ENCODE measurements at regions not wholly inside any gene's neighbourhood (a gene's known extent, or its start where the extent isn't known, plus 50 kb on each side); places are given as distances from the start of the nearest gene placed in this dataset.

GRCh38 chr18:10258836-10259474 is 195.5 kb upstream of the APCDD1 start:
- Histone ChIP-seq H3K79me1 (ENCODE audit: low read length) (no peaks in the 10 kb centered on the region), H3K9ac (ENCODE audit: low read length) (no peak overlapping the region), H3K27me3 (ENCODE audit: insufficient read depth, low read length, poor library complexity) (no peaks in the 10 kb centered on the region), H3K18ac (ENCODE audit: low read length) (no peak overlapping the region), H2BK120ac (ENCODE audit: low read depth, low read length) (no peak overlapping the region), H3K23ac (ENCODE audit: low read length) (no peak overlapping the region), H4K8ac (ENCODE audit: low read depth, low read length) (no peak overlapping the region), H2BK15ac (replicated peaks; ENCODE audit: low read depth) (no peak overlapping the region), H3K27ac (ENCODE audit: low read depth, low read length) (no peak overlapping the region), H3K4ac (ENCODE audit: low read depth, low read length) (no peak overlapping the region), H3K79me2 (ENCODE audit: control insufficient read depth, insufficient read depth, low read length) (no peaks in the 10 kb centered on the region), H3K4me2 (ENCODE audit: low read length) (no peak overlapping the region), H3K56ac (ENCODE audit: low read length) (no peak overlapping the region), H2BK5ac (ENCODE audit: low read length) (no peak overlapping the region), H2AK5ac (ENCODE audit: low read length) (no peak overlapping the region), H4K5ac (ENCODE audit: low read length) (no peak overlapping the region), H3K36me3 (ENCODE audit: control insufficient read depth, insufficient read depth, low read length) (no peaks in the 10 kb centered on the region), H3K4me3 (ENCODE audit: low read length) (no peak overlapping the region), H3K4me1 (ENCODE audit: control insufficient read depth, low read depth, low read length) (no peaks in the 10 kb centered on the region)
- WGBS (ENCODE audit: extremely low coverage, insufficient coverage, low lambda C conversion rate) = no CpG with 5 or more reads among the region's 5 CpGs
- no peak for DNase-seq

GRCh38 chr18:10259901-10260300 is 194.5 kb upstream of the APCDD1 start:
- no peak overlapping the region for H3K56ac ChIP-seq (ENCODE audit: low read length)
- no peak overlapping the region for H4K5ac ChIP-seq (ENCODE audit: low read length)
- no peaks in the 10 kb centered on the region for H3K79me2 ChIP-seq (ENCODE audit: control insufficient read depth, insufficient read depth, low read length)
- no peak overlapping the region for H2BK15ac ChIP-seq (replicated peaks; ENCODE audit: low read depth)
- H2BK120ac ChIP-seq (ENCODE audit: low read depth, low read length) = no peak overlapping the region
- H3K4ac ChIP-seq (ENCODE audit: low read depth, low read length) = no peak overlapping the region
- no peak overlapping the region for H2AK5ac ChIP-seq (ENCODE audit: low read length)
- no peak overlapping the region for H3K23ac ChIP-seq (ENCODE audit: low read length)
- no CpG with 5 or more reads among the region's 3 CpGs for WGBS (ENCODE audit: extremely low coverage, insufficient coverage, low lambda C conversion rate)
- H3K4me1 ChIP-seq (ENCODE audit: control insufficient read depth, low read depth, low read length) = no peaks in the 10 kb centered on the region
- no peak overlapping the region for H3K4me2 ChIP-seq (ENCODE audit: low read length)
- no peaks in the 10 kb centered on the region for H3K79me1 ChIP-seq (ENCODE audit: low read length)
- H4K8ac ChIP-seq (ENCODE audit: low read depth, low read length) = no peak overlapping the region
- no peak for DNase-seq
- H3K4me3 ChIP-seq (ENCODE audit: low read length) = no peak overlapping the region
- no peak overlapping the region for H3K18ac ChIP-seq (ENCODE audit: low read length)
- H2BK5ac ChIP-seq (ENCODE audit: low read length) = no peak overlapping the region
- H3K36me3 ChIP-seq (ENCODE audit: control insufficient read depth, insufficient read depth, low read length) = no peaks in the 10 kb centered on the region
- H3K9ac ChIP-seq (ENCODE audit: low read length) = no peak overlapping the region
- no peaks in the 10 kb centered on the region for H3K27me3 ChIP-seq (ENCODE audit: insufficient read depth, low read length, poor library complexity)
- no peak overlapping the region for H3K27ac ChIP-seq (ENCODE audit: low read depth, low read length)

- Histone ChIP-seq H3K4me1 (ENCODE audit: control insufficient read depth, low read depth, low read length) (no peaks in the 10 kb centered on the region), H3K79me1 (ENCODE audit: low read length) (no peaks in the 10 kb centered on the region), H2BK120ac (ENCODE audit: low read depth, low read length) (no peak overlapping the region), H3K18ac (ENCODE audit: low read length) (no peak overlapping the region), H3K36me3 (ENCODE audit: control insufficient read depth, insufficient read depth, low read length) (no peaks in the 10 kb centered on the region), H2AK5ac (ENCODE audit: low read length) (no peak overlapping the region), H4K5ac (ENCODE audit: low read length) (no peak overlapping the region), H3K27me3 (ENCODE audit: insufficient read depth, low read length, poor library complexity) (no peaks in the 10 kb centered on the region), H3K27ac (ENCODE audit: low read depth, low read length) (no peak overlapping the region), H3K4me3 (ENCODE audit: low read length) (no peak overlapping the region), H3K23ac (ENCODE audit: low read length) (no peak overlapping the region), H3K4me2 (ENCODE audit: low read length) (no peak overlapping the region), H3K9ac (ENCODE audit: low read length) (no peak overlapping the region), H4K8ac (ENCODE audit: low read depth, low read length) (no peak overlapping the region), H3K56ac (ENCODE audit: low read length) (no peak overlapping the region), H2BK5ac (ENCODE audit: low read length) (no peak overlapping the region), H3K79me2 (ENCODE audit: control insufficient read depth, insufficient read depth, low read length) (no peaks in the 10 kb centered on the region), H3K4ac (ENCODE audit: low read depth, low read length) (no peak overlapping the region), H2BK15ac (replicated peaks; ENCODE audit: low read depth) (no peak overlapping the region)
- no peak for DNase-seq
- WGBS (ENCODE audit: extremely low coverage, insufficient coverage, low lambda C conversion rate) = no CpG with 5 or more reads among the region's 5 CpGs
Observed at GRCh38 chr18:10261344-10262276, 192.8 kb upstream of the APCDD1 start.

- no peaks in the 10 kb centered on the region for H3K27me3 ChIP-seq (ENCODE audit: insufficient read depth, low read length, poor library complexity)
- H2AK5ac ChIP-seq (ENCODE audit: low read length) = no peak overlapping the region
- H4K5ac ChIP-seq (ENCODE audit: low read length) = no peak overlapping the region
- no peak overlapping the region for H2BK120ac ChIP-seq (ENCODE audit: low read depth, low read length)
- no peak overlapping the region for H3K56ac ChIP-seq (ENCODE audit: low read length)
- no peak overlapping the region for H3K18ac ChIP-seq (ENCODE audit: low read length)
- H2BK15ac ChIP-seq (replicated peaks; ENCODE audit: low read depth) = no peak overlapping the region
- no peak for DNase-seq
- WGBS (ENCODE audit: extremely low coverage, insufficient coverage, low lambda C conversion rate) = no CpG with 5 or more reads among the region's 9 CpGs
- no peak overlapping the region for H3K27ac ChIP-seq (ENCODE audit: low read depth, low read length)
- no peaks in the 10 kb centered on the region for H3K79me2 ChIP-seq (ENCODE audit: control insufficient read depth, insufficient read depth, low read length)
- H3K4ac ChIP-seq (ENCODE audit: low read depth, low read length) = no peak overlapping the region
- H2BK5ac ChIP-seq (ENCODE audit: low read length) = no peak overlapping the region
- H4K8ac ChIP-seq (ENCODE audit: low read depth, low read length) = no peak overlapping the region
- H3K9ac ChIP-seq (ENCODE audit: low read length) = no peak overlapping the region
- no peaks in the 10 kb centered on the region for H3K4me1 ChIP-seq (ENCODE audit: control insufficient read depth, low read depth, low read length)
- no peaks in the 10 kb centered on the region for H3K36me3 ChIP-seq (ENCODE audit: control insufficient read depth, insufficient read depth, low read length)
- H3K79me1 ChIP-seq (ENCODE audit: low read length) = no peaks in the 10 kb centered on the region
- no peak overlapping the region for H3K4me2 ChIP-seq (ENCODE audit: low read length)
- no peak overlapping the region for H3K4me3 ChIP-seq (ENCODE audit: low read length)
- no peak overlapping the region for H3K23ac ChIP-seq (ENCODE audit: low read length)
Observed at GRCh38 chr18:10262566-10262965, 191.9 kb upstream of the APCDD1 start.

GRCh38 chr18:10264260-10264659 is 190.2 kb upstream of the APCDD1 start:
- no peaks in the 10 kb centered on the region for H3K36me3 ChIP-seq (ENCODE audit: control insufficient read depth, insufficient read depth, low read length)
- H4K5ac ChIP-seq (ENCODE audit: low read length) = no peak overlapping the region
- H2BK120ac ChIP-seq (ENCODE audit: low read depth, low read length) = no peak overlapping the region
- no CpG with 5 or more reads among the region's 7 CpGs for WGBS (ENCODE audit: extremely low coverage, insufficient coverage, low lambda C conversion rate)
- H3K56ac ChIP-seq (ENCODE audit: low read length) = no peak overlapping the region
- no peaks in the 10 kb centered on the region for H3K79me2 ChIP-seq (ENCODE audit: control insufficient read depth, insufficient read depth, low read length)
- no peak overlapping the region for H3K4ac ChIP-seq (ENCODE audit: low read depth, low read length)
- H4K8ac ChIP-seq (ENCODE audit: low read depth, low read length) = no peak overlapping the region
- H2BK5ac ChIP-seq (ENCODE audit: low read length) = no peak overlapping the region
- H3K18ac ChIP-seq (ENCODE audit: low read length) = no peak overlapping the region
- H3K4me2 ChIP-seq (ENCODE audit: low read length) = no peak overlapping the region
- H2BK15ac ChIP-seq (replicated peaks; ENCODE audit: low read depth) = no peak overlapping the region
- H3K4me3 ChIP-seq (ENCODE audit: low read length) = no peak overlapping the region
- no peak overlapping the region for H3K27ac ChIP-seq (ENCODE audit: low read depth, low read length)
- H3K27me3 ChIP-seq (ENCODE audit: insufficient read depth, low read length, poor library complexity) = no peaks in the 10 kb centered on the region
- no peak for DNase-seq
- H3K4me1 ChIP-seq (ENCODE audit: control insufficient read depth, low read depth, low read length) = no peaks in the 10 kb centered on the region
- H3K9ac ChIP-seq (ENCODE audit: low read length) = no peak overlapping the region
- no peak overlapping the region for H2AK5ac ChIP-seq (ENCODE audit: low read length)
- H3K79me1 ChIP-seq (ENCODE audit: low read length) = no peaks in the 10 kb centered on the region
- H3K23ac ChIP-seq (ENCODE audit: low read length) = no peak overlapping the region

Measured in mesendoderm (in vitro differentiated cells).